ENCODE measurements at regions not wholly inside any gene's neighbourhood (a gene's known extent, or its start where the extent isn't known, plus 50 kb on each side); places are given as distances from the start of the nearest gene placed in this dataset.

- TF ChIP-seq, protein P1, sequence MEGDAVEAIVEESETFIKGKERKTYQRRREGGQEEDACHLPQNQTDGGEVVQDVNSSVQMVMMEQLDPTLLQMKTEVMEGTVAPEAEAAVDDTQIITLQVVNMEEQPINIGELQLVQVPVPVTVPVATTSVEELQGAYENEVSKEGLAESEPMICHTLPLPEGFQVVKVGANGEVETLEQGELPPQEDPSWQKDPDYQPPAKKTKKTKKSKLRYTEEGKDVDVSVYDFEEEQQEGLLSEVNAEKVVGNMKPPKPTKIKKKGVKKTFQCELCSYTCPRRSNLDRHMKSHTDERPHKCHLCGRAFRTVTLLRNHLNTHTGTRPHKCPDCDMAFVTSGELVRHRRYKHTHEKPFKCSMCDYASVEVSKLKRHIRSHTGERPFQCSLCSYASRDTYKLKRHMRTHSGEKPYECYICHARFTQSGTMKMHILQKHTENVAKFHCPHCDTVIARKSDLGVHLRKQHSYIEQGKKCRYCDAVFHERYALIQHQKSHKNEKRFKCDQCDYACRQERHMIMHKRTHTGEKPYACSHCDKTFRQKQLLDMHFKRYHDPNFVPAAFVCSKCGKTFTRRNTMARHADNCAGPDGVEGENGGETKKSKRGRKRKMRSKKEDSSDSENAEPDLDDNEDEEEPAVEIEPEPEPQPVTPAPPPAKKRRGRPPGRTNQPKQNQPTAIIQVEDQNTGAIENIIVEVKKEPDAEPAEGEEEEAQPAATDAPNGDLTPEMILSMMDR (optimal IDR thresholded peaks at IDR 0.05 in 1 of 3, IDR thresholded peaks at IDR 0.05 in 1 of 3, conservative IDR thresholded peaks at IDR 0.05 in 1 of 3; ENCODE audit: extremely low read depth in 1 of 3, insufficient read depth in 2 of 3, low read length in 3 of 3) = no peak
- no peak for TF ChIP-seq EZH2 (IDR thresholded peaks at IDR 0.05; ENCODE audit: low read length)
Measured at GRCh38 chrX:122982521-122982920, 201.6 kb upstream of the GRIA3 start.

Measured in keratinocyte (primary cell).